ENCODE measurements at regions not wholly inside any gene's neighbourhood (a gene's known extent, or its start where the extent isn't known, plus 50 kb on each side); places are given as distances from the start of the nearest gene placed in this dataset.

GRCh38 chr16:62249069-62249468 is 212.8 kb upstream of the CDH8 start:
- no peak for DNase-seq (ENCODE audit: low read depth, low spot score)
- in situ Hi-C loops (cut with HindIII; ENCODE audit: low sequenced_read_pairs), result no loop called here
- no peak for TF ChIP-seq CTCF (IDR thresholded peaks at IDR 0.05; ENCODE audit: low read depth, low read length)
- H3K4me3 ChIP-seq (ENCODE audit: low read depth, low read length), result no peak overlapping the region

- in situ Hi-C loops (cut with HindIII; ENCODE audit: low sequenced_read_pairs), result no loop called here
- TF ChIP-seq CTCF (IDR thresholded peaks at IDR 0.05; ENCODE audit: low read depth, low read length), result no peak
- no peak overlapping the region for H3K4me3 ChIP-seq (ENCODE audit: low read depth, low read length)
- no peak for DNase-seq (ENCODE audit: low read depth, low spot score)
Measured at GRCh38 chr16:62240722-62241121, 204.5 kb upstream of the CDH8 start.

- in situ Hi-C loops (cut with HindIII; ENCODE audit: low sequenced_read_pairs), result no loop called here
- peak; percentile 18 for DNase-seq (ENCODE audit: low read depth, low spot score)
- peak; percentile 30 for TF ChIP-seq CTCF (IDR thresholded peaks at IDR 0.05; ENCODE audit: low read depth, low read length)
- no peak overlapping the region for H3K4me3 ChIP-seq (ENCODE audit: low read depth, low read length)
Measured at GRCh38 chr16:62225675-62226074, 189.4 kb upstream of the CDH8 start.

GRCh38 chr16:62224646-62225209 is 188.5 kb upstream of the CDH8 start:
- no peak for TF ChIP-seq CTCF (IDR thresholded peaks at IDR 0.05; ENCODE audit: low read depth, low read length)
- DNase-seq (ENCODE audit: low read depth, low spot score), result no peak
- H3K4me3 ChIP-seq (ENCODE audit: low read depth, low read length), result no peak overlapping the region
- in situ Hi-C loops (cut with HindIII; ENCODE audit: low sequenced_read_pairs), result no loop called here

GRCh38 chr16:62216837-62217236 is 180.6 kb upstream of the CDH8 start:
- DNase-seq (ENCODE audit: low read depth, low spot score), result no peak
- in situ Hi-C loops (cut with HindIII; ENCODE audit: low sequenced_read_pairs), result no loop called here
- no peak overlapping the region for H3K4me3 ChIP-seq (ENCODE audit: low read depth, low read length)
- no peak for TF ChIP-seq CTCF (IDR thresholded peaks at IDR 0.05; ENCODE audit: low read depth, low read length)

GRCh38 chr16:62213763-62214162 is 177.5 kb upstream of the CDH8 start:
- TF ChIP-seq CTCF (IDR thresholded peaks at IDR 0.05; ENCODE audit: low read depth, low read length), result no peak
- in situ Hi-C loops (cut with HindIII; ENCODE audit: low sequenced_read_pairs), result no loop called here
- DNase-seq (ENCODE audit: low read depth, low spot score), result no peak
- no peak overlapping the region for H3K4me3 ChIP-seq (ENCODE audit: low read depth, low read length)

- no peak for DNase-seq (ENCODE audit: low read depth, low spot score)
- no peak for TF ChIP-seq CTCF (IDR thresholded peaks at IDR 0.05; ENCODE audit: low read depth, low read length)
- no peak overlapping the region for H3K4me3 ChIP-seq (ENCODE audit: low read depth, low read length)
- in situ Hi-C loops (cut with HindIII; ENCODE audit: low sequenced_read_pairs), result no loop called here
Measured at GRCh38 chr16:62208934-62209333, 172.7 kb upstream of the CDH8 start.
